Spleen (tissue), 7 donors: ENCODE measurements at regions not wholly inside any gene's neighbourhood (a gene's known extent, or its start where the extent isn't known, plus 50 kb on each side); places are given as distances from the start of the nearest gene placed in this dataset.

ENCODE experiments used
- POLR2A ChIP-seq, 3 donors: fragments of 450-650 bp; IDR thresholded peaks; one replicate each; pipeline ENCODE4 v1.5.1; 2017; ENCODE audit warnings: antibody characterized with exemption in 3 of 3, mild to moderate bottlenecking in 1 of 3
- TF ChIP-seq, protein P1 (sequence below), 11 experiments: fragments of 200-600 bp in 7 of 11; fragments of 450-650 bp in 4 of 11; sonication (generic) in 4 of 11; IDR thresholded peaks in 8 of 11; conservative IDR thresholded peaks in 3 of 11; 1 replicate in 7 of 11; 2 replicates in 4 of 11; pipeline versions ENCODE4 v1.4.0 to v1.8.0; 2016 to 2021; ENCODE audit warnings: antibody characterized with exemption in 11 of 11, inconsistent platforms in 4 of 11, mild to moderate bottlenecking in 1 of 11
- donor health status: DM: no; HTN: no; CAD: no; lungs with moderate emphysema.
- donor health status: DM: no; HTN: no; CAD: no.
- donor health status: DM: no; HTN: no; CAD: no.

DNA sequence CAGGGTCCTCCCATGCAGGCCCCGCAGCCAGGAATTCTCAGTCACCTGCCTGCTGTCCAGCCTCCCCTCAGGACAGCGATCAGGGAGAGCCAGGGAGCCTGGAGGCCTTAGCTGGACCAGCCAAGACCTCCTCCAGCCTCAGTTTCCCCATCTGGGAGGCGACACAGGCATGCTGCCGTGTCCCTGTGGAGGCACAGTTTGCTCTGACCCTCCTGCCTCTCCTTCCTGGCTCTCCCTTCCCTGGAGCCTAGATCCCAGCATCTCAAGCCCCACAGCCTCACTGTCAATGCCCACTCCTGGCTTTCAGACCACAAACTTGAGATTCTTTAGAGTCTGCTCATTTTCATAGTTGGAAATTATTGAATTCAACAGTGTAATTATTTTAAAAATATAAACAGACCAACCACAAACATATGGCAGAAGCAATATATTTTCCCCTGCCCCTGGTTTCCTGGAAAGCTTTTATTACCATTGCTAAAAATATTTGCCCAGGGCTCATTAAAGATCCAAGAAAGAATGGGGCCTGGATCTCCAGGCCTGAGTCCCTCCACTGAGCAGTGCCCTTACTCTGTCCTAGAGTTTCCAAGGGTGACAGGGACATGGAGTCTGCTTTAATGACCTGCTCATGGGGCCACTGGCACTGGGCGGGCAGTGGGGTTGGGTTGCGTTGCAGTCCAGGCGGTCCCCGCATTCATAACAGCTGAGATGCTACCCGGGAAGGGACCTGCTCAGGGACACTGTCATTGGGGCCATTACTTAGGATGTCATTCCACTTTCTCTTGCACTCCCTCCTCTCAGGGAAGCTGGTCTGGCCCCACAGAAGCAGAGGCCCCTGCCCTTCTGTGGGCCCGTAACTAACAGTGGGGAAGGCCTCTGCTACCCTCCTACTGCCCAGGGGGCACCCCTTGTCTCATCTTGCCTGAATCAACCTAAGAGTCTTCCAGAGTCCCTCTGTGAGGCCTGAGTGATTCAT lies 81.6 kb upstream of the CHST15 start:
- TF ChIP-seq POLR2A (IDR thresholded peaks at IDR 0.05): no peak
- TF ChIP-seq, protein P1, sequence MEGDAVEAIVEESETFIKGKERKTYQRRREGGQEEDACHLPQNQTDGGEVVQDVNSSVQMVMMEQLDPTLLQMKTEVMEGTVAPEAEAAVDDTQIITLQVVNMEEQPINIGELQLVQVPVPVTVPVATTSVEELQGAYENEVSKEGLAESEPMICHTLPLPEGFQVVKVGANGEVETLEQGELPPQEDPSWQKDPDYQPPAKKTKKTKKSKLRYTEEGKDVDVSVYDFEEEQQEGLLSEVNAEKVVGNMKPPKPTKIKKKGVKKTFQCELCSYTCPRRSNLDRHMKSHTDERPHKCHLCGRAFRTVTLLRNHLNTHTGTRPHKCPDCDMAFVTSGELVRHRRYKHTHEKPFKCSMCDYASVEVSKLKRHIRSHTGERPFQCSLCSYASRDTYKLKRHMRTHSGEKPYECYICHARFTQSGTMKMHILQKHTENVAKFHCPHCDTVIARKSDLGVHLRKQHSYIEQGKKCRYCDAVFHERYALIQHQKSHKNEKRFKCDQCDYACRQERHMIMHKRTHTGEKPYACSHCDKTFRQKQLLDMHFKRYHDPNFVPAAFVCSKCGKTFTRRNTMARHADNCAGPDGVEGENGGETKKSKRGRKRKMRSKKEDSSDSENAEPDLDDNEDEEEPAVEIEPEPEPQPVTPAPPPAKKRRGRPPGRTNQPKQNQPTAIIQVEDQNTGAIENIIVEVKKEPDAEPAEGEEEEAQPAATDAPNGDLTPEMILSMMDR (IDR thresholded peaks at IDR 0.05 in 8 of 11, conservative IDR thresholded peaks at IDR 0.05 in 3 of 11): no peak
